CD4-positive, alpha-beta T cell (primary cell): ENCODE measurements at regions not wholly inside any gene's neighbourhood (a gene's known extent, or its start where the extent isn't known, plus 50 kb on each side); places are given as distances from the start of the nearest gene placed in this dataset.

Experiments used
- ATAC-seq: fragments of 200-7000 bp; cut with Tn5 transposase; one replicate; pipeline ENCODE4 v1.10.0; 2022; ENCODE audit warnings: mild to moderate bottlenecking; ENCODE audit not compliant: poor library complexity
- CTCF ChIA-PET: fragments of 350-600 bp; sonication (Branson Sonifier 250); formaldehyde crosslinking; loops from one replicate; lab custom pipeline; 2021; ENCODE audit warnings: antibody characterized with exemption, inconsistent platforms; lab: Charles Lee
- POLR2A ChIA-PET: fragments of 350-600 bp; sonication (Branson Sonifier 250); formaldehyde crosslinking; loops from one replicate; lab custom pipeline; 2021; ENCODE audit warnings: antibody characterized with exemption, inconsistent platforms; lab: Charles Lee
- DNase-seq, 14 experiments: peaks; one replicate each; pipeline ENCODE4 v3.0.0-alpha.2; 2013 to 2020; ENCODE audit warnings: mixed read lengths in 2 of 14
- H3K27ac ChIP-seq, 2 donors: one replicate each; pipeline versions ENCODE4 v1.5.1 to v1.7.0; 2013; ENCODE audit warnings: low read length in 2 of 2, low read depth in 1 of 2, mild to moderate bottlenecking in 1 of 2
- H3K27me3 ChIP-seq, 2 experiments: 1 replicate in 1 of 2; 2 replicates in 1 of 2; pipeline versions ENCODE4 v1.6.1 to v1.7.0; 2013; ENCODE audit warnings: low read length in 2 of 2, control low read depth in 1 of 2, mild to moderate bottlenecking in 1 of 2, moderate library complexity in 1 of 2; ENCODE audit not compliant: insufficient read depth in 2 of 2, control insufficient read depth in 1 of 2
- H3K36me3 ChIP-seq: one replicate; pipeline ENCODE4 v1.6.1; 2013; ENCODE audit warnings: low read length, control low read depth; ENCODE audit not compliant: insufficient read depth
- H3K4me1 ChIP-seq: one replicate; pipeline ENCODE4 v1.6.1; 2013; ENCODE audit warnings: low read length, control low read depth; ENCODE audit not compliant: insufficient read depth
- H3K4me3 ChIP-seq: one replicate; pipeline ENCODE4 v1.5.1; 2013; ENCODE audit warnings: mild to moderate bottlenecking, low read length, moderate library complexity
- H3K9me3 ChIP-seq, 2 experiments: 1 replicate in 1 of 2; 2 replicates in 1 of 2; pipeline versions ENCODE4 v1.6.1 to v1.7.0; 2013; ENCODE audit warnings: low read length in 2 of 2, mild to moderate bottlenecking in 2 of 2, control low read depth in 1 of 2, moderate library complexity in 1 of 2; ENCODE audit not compliant: control insufficient read depth in 1 of 2, insufficient read depth in 1 of 2
- H3K27ac Mint-ChIP-seq: one replicate; pipeline ENCODE4 v1.8.0; 2020; ENCODE audit warnings: mixed read lengths
- H3K27me3 Mint-ChIP-seq: one replicate; pipeline ENCODE4 v1.8.0; 2021; ENCODE audit warnings: mixed read lengths
- H3K36me3 Mint-ChIP-seq: one replicate; pipeline ENCODE4 v1.8.0; 2021; ENCODE audit warnings: low read depth, mixed read lengths
- H3K4me1 Mint-ChIP-seq: one replicate; pipeline ENCODE4 v1.8.0; 2021; ENCODE audit warnings: low read depth, mixed read lengths
- H3K4me3 Mint-ChIP-seq: one replicate; pipeline ENCODE4 v1.8.0; 2020; ENCODE audit warnings: mild to moderate bottlenecking, mixed read lengths
- H3K9me3 Mint-ChIP-seq: one replicate; pipeline ENCODE4 v1.8.0; 2020; ENCODE audit warnings: mixed read lengths
- intact Hi-C, 2 experiments: fragments of 100-400 bp; cut with DNase I in 1 of 2; cut with micrococcal nuclease in 1 of 2; formaldehyde crosslinking; loops; one replicate each; pipeline versions ENCODE4 v1.15.1 to v1.9.0; 2023 to 2025; cut with DNase I, micrococcal nuclease
- TF ChIP-seq, protein P1 (sequence below): fragments of 200-600 bp; IDR thresholded peaks from one replicate; pipeline ENCODE4 v1.8.0; 2022; ENCODE audit warnings: antibody characterized with exemption, mild to moderate bottlenecking

DNA sequence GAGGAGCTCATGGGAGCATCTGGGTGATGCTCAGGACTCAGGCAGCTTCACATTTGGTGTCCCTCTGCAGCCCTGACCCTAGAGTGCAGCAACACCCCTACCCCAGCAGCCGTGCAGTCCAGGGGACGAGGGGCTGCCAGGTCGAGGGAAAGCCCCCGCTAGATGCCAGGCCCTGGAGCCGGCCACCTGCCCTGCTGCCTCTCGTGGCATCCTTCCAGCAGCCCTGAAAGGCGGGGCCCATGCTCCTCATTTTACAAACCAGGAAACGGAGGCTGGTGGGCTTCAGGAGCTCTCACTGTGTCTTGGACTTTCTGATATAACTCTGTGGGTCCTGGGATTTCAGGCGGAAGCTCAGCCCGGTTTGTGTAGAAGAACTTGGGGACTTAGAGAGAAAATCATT lies 120.5 kb upstream of the WNT4 start:
- Histone ChIP-seq H3K4me3 (no peak overlapping the region), H3K9me3 (peaks cover 0 to 4% of the 10 kb centered on the region in 2 experiments), H3K27me3 (no peaks in the 10 kb centered on the region), H3K36me3 (no peaks in the 10 kb centered on the region), H3K27ac (no peak overlapping the region), H3K4me1 (no peaks in the 10 kb centered on the region)
- Mint-ChIP-seq H3K4me1 (no peaks in the 10 kb centered on the region), H3K36me3 (no peaks in the 10 kb centered on the region), H3K9me3 (no peaks in the 10 kb centered on the region), H3K27me3 (peaks cover 9% of the 10 kb centered on the region), H3K27ac (no peak overlapping the region), H3K4me3 (no peak overlapping the region)
- no peak for ATAC-seq
- CTCF ChIA-PET, result no interaction called here
- POLR2A ChIA-PET, result no interaction called here
- TF ChIP-seq, protein P1, sequence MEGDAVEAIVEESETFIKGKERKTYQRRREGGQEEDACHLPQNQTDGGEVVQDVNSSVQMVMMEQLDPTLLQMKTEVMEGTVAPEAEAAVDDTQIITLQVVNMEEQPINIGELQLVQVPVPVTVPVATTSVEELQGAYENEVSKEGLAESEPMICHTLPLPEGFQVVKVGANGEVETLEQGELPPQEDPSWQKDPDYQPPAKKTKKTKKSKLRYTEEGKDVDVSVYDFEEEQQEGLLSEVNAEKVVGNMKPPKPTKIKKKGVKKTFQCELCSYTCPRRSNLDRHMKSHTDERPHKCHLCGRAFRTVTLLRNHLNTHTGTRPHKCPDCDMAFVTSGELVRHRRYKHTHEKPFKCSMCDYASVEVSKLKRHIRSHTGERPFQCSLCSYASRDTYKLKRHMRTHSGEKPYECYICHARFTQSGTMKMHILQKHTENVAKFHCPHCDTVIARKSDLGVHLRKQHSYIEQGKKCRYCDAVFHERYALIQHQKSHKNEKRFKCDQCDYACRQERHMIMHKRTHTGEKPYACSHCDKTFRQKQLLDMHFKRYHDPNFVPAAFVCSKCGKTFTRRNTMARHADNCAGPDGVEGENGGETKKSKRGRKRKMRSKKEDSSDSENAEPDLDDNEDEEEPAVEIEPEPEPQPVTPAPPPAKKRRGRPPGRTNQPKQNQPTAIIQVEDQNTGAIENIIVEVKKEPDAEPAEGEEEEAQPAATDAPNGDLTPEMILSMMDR, result no peak
- intact Hi-C loops, result no loop called here
- no peak for DNase-seq

DNA sequence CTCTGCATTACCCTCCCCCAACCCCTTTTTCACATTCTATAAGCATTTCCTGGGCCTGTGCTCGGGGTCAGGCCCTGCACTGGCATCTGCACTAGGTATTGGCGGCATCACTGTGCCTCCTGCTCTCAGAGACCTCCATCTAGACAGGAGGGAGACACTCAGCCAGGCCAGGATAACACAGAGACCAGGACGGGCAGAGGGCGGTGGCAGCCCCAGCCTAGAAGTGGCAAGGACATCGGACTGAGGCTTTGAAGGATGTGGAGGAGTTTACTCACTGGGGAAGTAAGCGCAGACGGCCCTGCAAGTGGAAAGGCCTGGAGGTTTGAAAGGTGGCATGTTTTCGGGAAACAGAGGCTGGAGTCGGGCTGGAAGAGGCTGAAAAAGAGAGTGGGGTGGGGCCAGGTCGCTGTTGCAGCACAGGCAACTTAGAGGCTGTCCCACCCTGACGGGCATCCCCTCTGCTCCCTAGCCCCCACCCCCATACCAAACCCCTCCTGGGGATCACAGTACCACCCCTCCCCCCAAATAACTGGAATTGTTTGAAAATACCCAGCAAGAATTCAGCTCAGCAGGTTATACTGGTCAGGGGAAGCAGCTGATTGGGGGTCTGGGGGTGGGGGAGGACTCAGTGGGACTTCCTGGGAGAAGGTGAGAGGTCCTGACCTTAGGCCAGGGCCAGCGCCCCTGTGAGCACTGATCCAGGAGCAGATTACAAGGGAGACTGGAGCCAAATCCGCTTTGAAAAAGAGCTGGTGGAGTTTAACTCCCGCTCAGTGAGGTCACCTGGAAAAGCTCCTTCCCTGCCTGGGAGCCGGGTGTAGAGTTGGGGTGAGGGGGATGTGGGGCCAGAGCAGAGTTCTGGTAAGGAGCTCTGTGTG lies 121.8 kb upstream of the WNT4 start:
- Histone ChIP-seq H3K9me3 (no peaks in the 10 kb centered on the region), H3K4me3 (no peak overlapping the region), H3K4me1 (no peaks in the 10 kb centered on the region), H3K36me3 (no peaks in the 10 kb centered on the region), H3K27ac (no peak overlapping the region), H3K27me3 (no peaks in the 10 kb centered on the region)
- intact Hi-C loops, result no loop called here
- ChIA-PET POLR2A (no interaction called here), CTCF (no interaction called here)
- Mint-ChIP-seq H3K27me3 (peaks cover 9% of the 10 kb centered on the region), H3K4me3 (no peak overlapping the region), H3K36me3 (no peaks in the 10 kb centered on the region), H3K4me1 (no peaks in the 10 kb centered on the region), H3K9me3 (no peaks in the 10 kb centered on the region), H3K27ac (no peak overlapping the region)
- TF ChIP-seq, protein P1, result no peak
- DNase-seq (no peak), ATAC-seq (no peak)

DNA sequence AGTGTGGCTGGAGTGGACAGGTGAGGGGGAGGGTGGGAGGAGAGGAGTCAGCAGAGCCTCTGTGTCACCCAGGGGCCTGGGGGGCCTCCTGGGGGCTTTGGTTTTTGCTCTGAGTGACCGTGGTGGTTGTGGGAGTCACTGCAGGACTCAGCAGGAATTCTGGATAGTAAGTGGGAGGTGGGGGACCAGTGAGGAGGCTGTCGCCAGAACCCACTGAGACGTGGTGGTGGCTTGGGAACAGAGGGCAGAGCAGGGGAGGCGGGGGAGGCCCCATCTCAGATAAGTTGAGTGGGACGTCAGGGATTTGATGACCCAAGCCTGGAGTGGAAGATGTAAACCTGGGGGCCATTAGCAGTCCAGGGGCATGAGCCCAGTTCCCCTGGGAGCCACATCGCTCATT lies 123.2 kb upstream of the WNT4 start:
- TF ChIP-seq, protein P1, result no peak
- Mint-ChIP-seq H3K27ac (no peak overlapping the region), H3K27me3 (peaks cover 9% of the 10 kb centered on the region), H3K36me3 (no peaks in the 10 kb centered on the region), H3K4me3 (no peak overlapping the region), H3K4me1 (no peaks in the 10 kb centered on the region), H3K9me3 (no peaks in the 10 kb centered on the region)
- H3K4me1 ChIP-seq, result no peaks in the 10 kb centered on the region
- H3K27me3 ChIP-seq, result no peaks in the 10 kb centered on the region
- ChIA-PET CTCF (no interaction called here), POLR2A (no interaction called here)
- intact Hi-C loops, result no loop called here
- no peak for DNase-seq
- H3K9me3 ChIP-seq, result no peaks in the 10 kb centered on the region
- no peaks in the 10 kb centered on the region for H3K36me3 ChIP-seq
- H3K27ac ChIP-seq, result no peak overlapping the region
- H3K4me3 ChIP-seq, result no peak overlapping the region
- no peak for ATAC-seq
